ENCODE measurements at regions not wholly inside any gene's neighbourhood (a gene's known extent, or its start where the extent isn't known, plus 50 kb on each side); places are given as distances from the start of the nearest gene placed in this dataset.

DNA sequence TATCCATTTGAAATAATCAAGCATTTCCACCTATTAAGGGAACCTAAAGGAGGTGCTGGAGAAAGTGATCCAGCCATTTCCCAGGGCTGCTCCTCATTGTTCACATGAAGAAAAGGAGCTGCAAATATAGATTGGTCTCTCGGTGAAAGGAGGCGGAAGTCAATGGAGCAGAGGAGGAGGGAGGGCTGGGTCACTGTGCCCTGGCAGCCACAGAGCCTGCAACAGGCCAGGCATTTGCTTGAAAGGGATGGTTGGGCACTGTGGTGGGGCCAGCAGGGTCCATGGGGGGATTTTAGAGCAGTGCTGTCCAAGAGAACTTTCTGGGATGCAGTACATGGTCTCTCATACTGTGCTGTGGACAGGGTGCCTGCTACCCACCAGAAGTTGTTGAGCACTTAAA is 173.2 kb downstream of the CYLD start:
- no peak for TF ChIP-seq CTCF (IDR thresholded peaks at IDR 0.05)
- TF ChIP-seq POLR2A (IDR thresholded peaks at IDR 0.05): no peak
- TF ChIP-seq POLR2AphosphoS5 (IDR thresholded peaks at IDR 0.05): no peak
